Naive thymus-derived CD4-positive, alpha-beta T cell (primary cell): ENCODE measurements at regions not wholly inside any gene's neighbourhood (a gene's known extent, or its start where the extent isn't known, plus 50 kb on each side); places are given as distances from the start of the nearest gene placed in this dataset.
A peak's percentile ranks its signal among the peaks of the same experiment; 100 is the strongest.

Experiments used
- ATAC-seq: fragments of 150-1000 bp; cut with Tn5 transposase; 2 replicates; pipeline ENCODE4 v1.10.0; 2021; ENCODE audit warnings: mild to moderate bottlenecking, moderate library complexity
- CTCF ChIA-PET: fragments of 350-600 bp; sonication (Branson Sonifier 250); formaldehyde crosslinking; loops from one replicate; lab custom pipeline; 2021; ENCODE audit warnings: antibody characterized with exemption; lab: Charles Lee
- POLR2A ChIA-PET: fragments of 350-600 bp; sonication (Branson Sonifier 250); formaldehyde crosslinking; loops from one replicate; lab custom pipeline; 2021; ENCODE audit warnings: antibody characterized with exemption, inconsistent platforms; lab: Charles Lee
- DNase-seq, 9 donors: peaks; one replicate each; pipeline versions ENCODE4 v3.0.0 to v3.0.0-alpha.2; 2020 to 2022; ENCODE audit warnings: mixed read lengths in 1 of 9
- H3K27ac ChIP-seq: one replicate; pipeline ENCODE4 v1.7.0; 2013; ENCODE audit warnings: mild to moderate bottlenecking, low read depth, low read length, moderate library complexity
- H3K27me3 ChIP-seq, 2 donors: one replicate each; pipeline ENCODE4 v1.7.0; 2013; ENCODE audit warnings: low read length in 2 of 2, mild to moderate bottlenecking in 2 of 2, moderate library complexity in 2 of 2; ENCODE audit not compliant: control insufficient read depth in 2 of 2, insufficient read depth in 2 of 2
- H3K36me3 ChIP-seq, 3 experiments: 1 replicate in 2 of 3; 2 replicates in 1 of 3; pipeline ENCODE4 v1.7.0; 2013; ENCODE audit warnings: low read length in 3 of 3, mild to moderate bottlenecking in 3 of 3, moderate library complexity in 1 of 3; ENCODE audit not compliant: insufficient read depth in 3 of 3, control insufficient read depth in 2 of 3
- H3K4me1 ChIP-seq, 2 donors: one replicate each; pipeline ENCODE4 v1.7.0; 2013; ENCODE audit warnings: low read length in 2 of 2, mild to moderate bottlenecking in 2 of 2, moderate library complexity in 1 of 2; ENCODE audit not compliant: control insufficient read depth in 2 of 2, insufficient read depth in 2 of 2
- H3K4me3 ChIP-seq: 2 replicates; pipeline ENCODE4 v1.7.0; 2013; ENCODE audit warnings: mild to moderate bottlenecking, low read length
- H3K9me3 ChIP-seq, 3 experiments: 1 replicate in 2 of 3; 2 replicates in 1 of 3; pipeline ENCODE4 v1.7.0; 2013; ENCODE audit warnings: low read length in 3 of 3; ENCODE audit not compliant: control insufficient read depth in 2 of 3
- H3K27ac Mint-ChIP-seq, 9 donors: one replicate each; pipeline ENCODE4 v1.8.0; 2020 to 2022; ENCODE audit warnings: mixed read lengths in 9 of 9, mild to moderate bottlenecking in 8 of 9, moderate library complexity in 5 of 9, inconsistent platforms in 2 of 9
- H3K27me3 Mint-ChIP-seq, 5 donors: one replicate each; pipeline ENCODE4 v1.8.0; 2021 to 2022; ENCODE audit warnings: mixed read lengths in 5 of 5, mild to moderate bottlenecking in 1 of 5
- H3K36me3 Mint-ChIP-seq, 5 donors: one replicate each; pipeline ENCODE4 v1.8.0; 2020 to 2022; ENCODE audit warnings: mixed read lengths in 5 of 5, mild to moderate bottlenecking in 3 of 5, inconsistent platforms in 1 of 5
- H3K4me1 Mint-ChIP-seq, 7 donors: one replicate each; pipeline ENCODE4 v1.8.0; 2020 to 2022; ENCODE audit warnings: mixed read lengths in 7 of 7, mild to moderate bottlenecking in 3 of 7, inconsistent platforms in 1 of 7
- H3K4me3 Mint-ChIP-seq, 10 donors: one replicate each; pipeline ENCODE4 v1.8.0; 2020 to 2022; ENCODE audit warnings: mild to moderate bottlenecking in 10 of 10, mixed read lengths in 10 of 10, moderate library complexity in 6 of 10, inconsistent platforms in 2 of 10
- H3K9me3 Mint-ChIP-seq, 11 donors: one replicate each; pipeline ENCODE4 v1.8.0; 2020 to 2022; ENCODE audit warnings: mixed read lengths in 11 of 11, mild to moderate bottlenecking in 4 of 11, inconsistent platforms in 1 of 11, moderate library complexity in 1 of 11
- intact Hi-C, 2 donors: fragments of 100-400 bp; cut with micrococcal nuclease; formaldehyde crosslinking; loops; one replicate each; pipeline ENCODE4 v1.15.1; 2023

- H3K27ac ChIP-seq = no peak overlapping the region
- no peaks in the 10 kb centered on the region for H3K9me3 Mint-ChIP-seq
- peaks cover 0 to 44% (median 3%) of the 10 kb centered on the region in 7 donors for H3K4me1 Mint-ChIP-seq
- DNase-seq = no peak
- H3K27me3 ChIP-seq = no peaks in the 10 kb centered on the region
- peak; percentile 66 for ATAC-seq
- no peak overlapping the region for H3K4me3 Mint-ChIP-seq
- peaks cover 0 to 3% (median 0%) of the 10 kb centered on the region in 5 donors for H3K36me3 Mint-ChIP-seq
- peaks cover 0 to 9% (median 0%) of the 10 kb centered on the region in 5 donors for H3K27me3 Mint-ChIP-seq
- ChIA-PET CTCF (interaction anchor here (0.6 to 1.1 kb wide), 3 partner anchors 73 to 199 kb away, joined by 3 read pairs; no protein-coding TSS in a partner anchor), POLR2A (no interaction called here)
- H3K9me3 ChIP-seq = no peaks in the 10 kb centered on the region
- H3K36me3 ChIP-seq = no peaks in the 10 kb centered on the region
- no peak overlapping the region for H3K4me3 ChIP-seq
- no peak overlapping the region for H3K27ac Mint-ChIP-seq
- no peaks in the 10 kb centered on the region for H3K4me1 ChIP-seq
- intact Hi-C loops = no loop called here
Observed at GRCh38 chr10:62618576-62619412, 185.7 kb upstream of the ADO start.

DNA sequence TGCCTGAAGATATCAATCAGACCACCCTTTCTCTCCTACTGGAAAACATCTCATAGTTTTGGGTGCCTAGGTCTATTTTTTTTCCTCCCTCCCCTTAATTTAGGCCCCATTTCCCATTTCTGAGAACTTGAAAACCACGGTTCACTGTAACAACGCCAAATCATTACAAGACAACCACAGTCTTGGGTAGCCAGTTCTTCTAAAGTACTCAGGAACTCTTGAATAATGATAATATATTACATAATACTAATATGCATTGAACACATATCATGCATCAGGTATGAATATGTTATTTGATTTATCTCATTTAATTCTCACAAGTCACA is 185.1 kb upstream of the ADO start:
- peaks cover 0 to 40% (median 3%) of the 10 kb centered on the region in 7 donors for H3K4me1 Mint-ChIP-seq
- POLR2A ChIA-PET = no interaction called here

GRCh38 chr10:62620491-62620890 is 184.0 kb upstream of the ADO start:
- DNase-seq = no peak
- ATAC-seq = peak; percentile 83
- Mint-ChIP-seq H3K4me3 (no peak overlapping the region), H3K27me3 (peaks cover 0 to 9% (median 0%) of the 10 kb centered on the region in 5 donors), H3K9me3 (no peaks in the 10 kb centered on the region), H3K4me1 (peaks cover 0 to 31% (median 3%) of the 10 kb centered on the region in 7 donors), H3K27ac (peak overlapping the region in 1 of 9 donors; percentile 66), H3K36me3 (no peaks in the 10 kb centered on the region)
- CTCF ChIA-PET = no interaction called here
- no peaks in the 10 kb centered on the region for H3K4me1 ChIP-seq
- H3K27ac ChIP-seq = no peak overlapping the region
- intact Hi-C loops = no loop called here
- POLR2A ChIA-PET = no interaction called here
- no peaks in the 10 kb centered on the region for H3K27me3 ChIP-seq
- no peaks in the 10 kb centered on the region for H3K36me3 ChIP-seq
- no peak overlapping the region for H3K4me3 ChIP-seq
- H3K9me3 ChIP-seq = no peaks in the 10 kb centered on the region

More for the DNA sequence above, 185.1 kb upstream of the ADO start:
- no peak for DNase-seq
- Mint-ChIP-seq H3K4me3 (peak overlapping the region in 1 of 10 donors; percentile 5), H3K36me3 (no peaks in the 10 kb centered on the region), H3K27ac (no peak overlapping the region), H3K27me3 (peaks cover 0 to 9% (median 0%) of the 10 kb centered on the region in 5 donors), H3K9me3 (no peaks in the 10 kb centered on the region)
- Histone ChIP-seq H3K4me3 (no peak overlapping the region), H3K27ac (no peak overlapping the region), H3K27me3 (no peaks in the 10 kb centered on the region), H3K36me3 (no peaks in the 10 kb centered on the region), H3K9me3 (no peaks in the 10 kb centered on the region), H3K4me1 (no peaks in the 10 kb centered on the region)
- intact Hi-C loops = no loop called here
- CTCF ChIA-PET = interaction anchor here (0.6 to 1.1 kb wide), 2 partner anchors 110 to 198 kb away, joined by 3 read pairs; no protein-coding TSS in a partner anchor
- no peak for ATAC-seq

DNA sequence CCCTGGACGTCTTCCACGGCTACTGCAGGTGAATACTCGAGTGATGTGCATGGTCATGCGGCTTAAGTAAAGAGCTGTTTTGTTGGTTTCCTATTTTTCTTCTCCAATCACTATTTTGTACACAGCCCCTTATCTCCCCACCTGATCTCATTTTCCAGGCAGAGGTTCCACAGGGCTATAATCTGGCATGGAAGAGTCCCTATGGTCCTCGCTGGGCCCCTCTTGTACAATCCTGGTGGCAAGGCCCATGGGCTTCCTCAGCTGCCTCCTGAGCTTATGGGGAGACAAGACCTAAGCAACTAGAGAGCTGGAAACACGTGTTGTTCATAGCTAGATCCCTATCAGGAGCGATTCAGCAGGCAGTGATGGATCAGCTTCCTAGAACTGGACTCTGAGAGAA is 181.3 kb upstream of the ADO start:
- Mint-ChIP-seq H3K27me3 (peaks cover 0 to 9% (median 0%) of the 10 kb centered on the region in 5 donors), H3K9me3 (no peaks in the 10 kb centered on the region), H3K4me1 (peaks cover 0 to 30% (median 0%) of the 10 kb centered on the region in 7 donors), H3K27ac (no peak overlapping the region), H3K4me3 (no peak overlapping the region), H3K36me3 (no peaks in the 10 kb centered on the region)
- intact Hi-C loops = no loop called here
- no peak for DNase-seq
- ChIA-PET CTCF (interaction anchor here (1.3 kb wide), 1 partner anchor 14 kb away, joined by 3 read pairs; no protein-coding TSS in a partner anchor), POLR2A (interaction anchor here (0.5 to 1.2 kb wide), 2 partner anchors 14 to 337 kb away, joined by 3 to 6 read pairs; no protein-coding TSS in a partner anchor)
- Histone ChIP-seq H3K27me3 (no peaks in the 10 kb centered on the region), H3K4me3 (no peak overlapping the region), H3K27ac (no peak overlapping the region), H3K36me3 (no peaks in the 10 kb centered on the region), H3K9me3 (no peaks in the 10 kb centered on the region), H3K4me1 (no peaks in the 10 kb centered on the region)
- no peak for ATAC-seq

DNA sequence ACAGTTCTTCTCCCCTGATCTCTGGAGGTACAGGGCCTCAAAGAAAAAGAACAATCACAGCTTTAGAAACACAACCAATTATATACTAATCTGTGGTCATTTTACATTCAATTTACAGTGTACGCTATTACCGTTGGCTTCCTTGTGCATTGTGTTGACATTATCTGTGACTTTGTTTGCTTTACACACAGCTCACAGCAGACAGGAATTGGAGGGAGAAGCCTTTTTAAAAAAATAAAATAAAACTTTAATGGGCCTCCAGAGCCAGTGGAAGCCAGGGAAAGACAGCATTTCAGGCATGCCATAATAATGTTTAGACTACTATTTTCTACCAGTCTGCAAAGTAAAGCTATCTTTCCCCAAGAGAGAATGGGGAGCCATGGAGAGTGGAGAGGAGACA is 179.0 kb upstream of the ADO start:
- ATAC-seq (no peak), DNase-seq (no peak)
- Mint-ChIP-seq H3K36me3 (no peaks in the 10 kb centered on the region), H3K4me1 (peaks cover 0 to 10% (median under 1%) of the 10 kb centered on the region in 7 donors), H3K27me3 (peaks cover 0 to 9% (median 0%) of the 10 kb centered on the region in 5 donors), H3K9me3 (no peaks in the 10 kb centered on the region), H3K27ac (no peak overlapping the region), H3K4me3 (no peak overlapping the region)
- Histone ChIP-seq H3K27me3 (no peaks in the 10 kb centered on the region), H3K9me3 (no peaks in the 10 kb centered on the region), H3K4me3 (no peak overlapping the region), H3K27ac (no peak overlapping the region), H3K36me3 (no peaks in the 10 kb centered on the region), H3K4me1 (no peaks in the 10 kb centered on the region)
- intact Hi-C loops = no loop called here
- ChIA-PET POLR2A (no interaction called here), CTCF (no interaction called here)

DNA sequence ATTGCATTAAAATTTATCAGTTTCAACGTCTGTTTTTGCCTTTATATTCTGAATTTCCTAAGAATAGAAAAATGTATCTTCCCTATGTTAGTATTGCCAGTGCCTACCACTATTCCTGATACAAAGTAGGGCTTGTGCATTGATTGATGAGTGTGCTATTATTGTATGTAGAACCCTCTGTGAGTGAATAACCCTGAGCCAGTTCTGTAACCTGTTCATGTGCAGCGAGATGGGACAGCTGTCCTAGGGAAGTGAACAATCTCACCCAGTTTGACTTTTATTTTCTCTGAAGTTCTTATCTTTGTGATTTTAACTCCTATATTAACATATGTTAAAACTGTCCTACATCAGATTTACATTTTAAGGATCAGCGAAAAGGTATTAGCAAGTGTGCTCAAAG is 178.4 kb upstream of the ADO start:
- intact Hi-C loops = no loop called here
- Histone ChIP-seq H3K4me3 (no peak overlapping the region), H3K9me3 (no peaks in the 10 kb centered on the region), H3K27ac (no peak overlapping the region), H3K27me3 (no peaks in the 10 kb centered on the region), H3K4me1 (no peaks in the 10 kb centered on the region), H3K36me3 (no peaks in the 10 kb centered on the region)
- no peak overlapping the region for H3K27ac Mint-ChIP-seq
- POLR2A ChIA-PET = no interaction called here
- H3K36me3 Mint-ChIP-seq = peaks cover 0 to 2% (median 0%) of the 10 kb centered on the region in 5 donors
- peaks cover 0 to 7% (median 0%) of the 10 kb centered on the region in 5 donors for H3K27me3 Mint-ChIP-seq
- ATAC-seq = no peak
- CTCF ChIA-PET = no interaction called here
- H3K4me3 Mint-ChIP-seq = no peak overlapping the region
- no peaks in the 10 kb centered on the region for H3K9me3 Mint-ChIP-seq
- H3K4me1 Mint-ChIP-seq = peaks cover 0 to 8% (median 4%) of the 10 kb centered on the region in 7 donors
- no peak for DNase-seq
